A673 (cell line): ENCODE measurements at regions not wholly inside any gene's neighbourhood (a gene's known extent, or its start where the extent isn't known, plus 50 kb on each side); places are given as distances from the start of the nearest gene placed in this dataset.

Experiments
- BruUV-seq: library from RNA; stranded (reverse); fragments of 400-500 nt; replicated peaks from 2 replicates; lab custom pipeline; 2021; lab: Mats Ljungman, UMichigan
- CTCF ChIA-PET: fragments of 300-600 bp; sonication (Branson Sonifier 250); formaldehyde crosslinking; loops from one replicate; lab custom pipeline; 2022; ENCODE audit warnings: antibody characterized with exemption; lab: Charles Lee
- POLR2A ChIA-PET: fragments of 300-600 bp; sonication (Branson Sonifier 250); formaldehyde crosslinking; loops from one replicate; lab custom pipeline; 2022; ENCODE audit warnings: antibody characterized with exemption; ENCODE audit not compliant: low non-redundant PET; lab: Charles Lee
- DNase-seq: peaks from one replicate; pipeline ENCODE4 v3.0.0-alpha.2; 2015; ENCODE audit warnings: low spot score
- H3K27ac ChIP-seq: fragments of 200-600 bp; sonication (generic); 2 replicates; pipeline ENCODE4 v1.5.1; 2016; ENCODE audit warnings: mixed run types, low read depth, mild to moderate bottlenecking, mixed read lengths, antibody characterized with exemption, low read length; ENCODE audit not compliant: poor library complexity, severe bottlenecking
- H3K27me3 ChIP-seq: fragments of 200-600 bp; sonication (generic); replicated peaks from 2 replicates; pipeline ENCODE4 v1.6.1; 2017; ENCODE audit warnings: mixed run types, low read depth, mild to moderate bottlenecking, mixed read lengths, antibody characterized with exemption, low read length; ENCODE audit not compliant: insufficient read depth, poor library complexity
- H3K36me3 ChIP-seq: fragments of 200-600 bp; sonication (generic); 2 replicates; pipeline ENCODE4 v1.6.1; 2016; ENCODE audit warnings: mixed run types, mild to moderate bottlenecking, mixed read lengths, antibody characterized with exemption, low read length; ENCODE audit not compliant: insufficient read depth, poor library complexity, severe bottlenecking
- H3K4me1 ChIP-seq: fragments of 200-600 bp; sonication (generic); 2 replicates; pipeline ENCODE4 v1.6.1; 2017; ENCODE audit warnings: mixed run types, mild to moderate bottlenecking, mixed read lengths, antibody characterized with exemption, low read length; ENCODE audit not compliant: insufficient read depth, poor library complexity, severe bottlenecking
- H3K4me3 ChIP-seq: fragments of 200-600 bp; sonication (generic); 2 replicates; pipeline ENCODE4 v1.5.1; 2016; ENCODE audit warnings: low read depth, mixed run types, mild to moderate bottlenecking, mixed read lengths, low read length; ENCODE audit not compliant: poor library complexity, severe bottlenecking
- H3K9me3 ChIP-seq: fragments of 200-600 bp; sonication (generic); 2 replicates; pipeline ENCODE4 v1.6.1; 2016; ENCODE audit warnings: mixed run types, low read depth, mild to moderate bottlenecking, mixed read lengths, antibody characterized with exemption, low read length; ENCODE audit not compliant: poor library complexity, severe bottlenecking
- EZH2 ChIP-seq: fragments of 200-600 bp; sonication (generic); IDR thresholded peaks from 2 replicates; pipeline ENCODE4 v1.6.1; 2017; ENCODE audit warnings: borderline replicate concordance, low read depth, mild to moderate bottlenecking, mixed read lengths, antibody characterized with exemption, low read length; ENCODE audit not compliant: poor library complexity, severe bottlenecking
- intact Hi-C: fragments of 100-400 bp; cut with micrococcal nuclease; formaldehyde crosslinking; loops from one replicate; pipeline ENCODE4 v1.10.0; 2022; ENCODE audit not compliant: unreplicated experiment
- TF ChIP-seq, protein P1 (sequence below): fragments of 300-800, 200-600 bp; sonication (generic); conservative IDR thresholded peaks from 2 replicates; pipeline ENCODE4 v1.5.1; 2017; ENCODE audit warnings: low read depth, mild to moderate bottlenecking, antibody characterized with exemption, low read length, moderate library complexity, mixed read lengths

GRCh38 chr6:113385020-113385431 is 472.1 kb upstream of the MARCKS start:
- ChIA-PET CTCF (no interaction called here), POLR2A (interaction anchor here (0.6 kb wide), 1 partner anchor 29 kb away, joined by 4 read pairs; no protein-coding TSS in a partner anchor)
- Histone ChIP-seq H3K4me1 (peaks cover 11% of the 10 kb centered on the region), H3K36me3 (no peaks in the 10 kb centered on the region), H3K27me3 (no peaks in the 10 kb centered on the region), H3K27ac (no peak overlapping the region), H3K9me3 (no peaks in the 10 kb centered on the region), H3K4me3 (no peak overlapping the region)
- BruUV-seq: no TSS peak
- TF ChIP-seq EZH2: no peak
- TF ChIP-seq, protein P1, sequence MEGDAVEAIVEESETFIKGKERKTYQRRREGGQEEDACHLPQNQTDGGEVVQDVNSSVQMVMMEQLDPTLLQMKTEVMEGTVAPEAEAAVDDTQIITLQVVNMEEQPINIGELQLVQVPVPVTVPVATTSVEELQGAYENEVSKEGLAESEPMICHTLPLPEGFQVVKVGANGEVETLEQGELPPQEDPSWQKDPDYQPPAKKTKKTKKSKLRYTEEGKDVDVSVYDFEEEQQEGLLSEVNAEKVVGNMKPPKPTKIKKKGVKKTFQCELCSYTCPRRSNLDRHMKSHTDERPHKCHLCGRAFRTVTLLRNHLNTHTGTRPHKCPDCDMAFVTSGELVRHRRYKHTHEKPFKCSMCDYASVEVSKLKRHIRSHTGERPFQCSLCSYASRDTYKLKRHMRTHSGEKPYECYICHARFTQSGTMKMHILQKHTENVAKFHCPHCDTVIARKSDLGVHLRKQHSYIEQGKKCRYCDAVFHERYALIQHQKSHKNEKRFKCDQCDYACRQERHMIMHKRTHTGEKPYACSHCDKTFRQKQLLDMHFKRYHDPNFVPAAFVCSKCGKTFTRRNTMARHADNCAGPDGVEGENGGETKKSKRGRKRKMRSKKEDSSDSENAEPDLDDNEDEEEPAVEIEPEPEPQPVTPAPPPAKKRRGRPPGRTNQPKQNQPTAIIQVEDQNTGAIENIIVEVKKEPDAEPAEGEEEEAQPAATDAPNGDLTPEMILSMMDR: no peak
- intact Hi-C loops: no loop called here
- no peak for DNase-seq

GRCh38 chr6:113388996-113389395 is 468.1 kb upstream of the MARCKS start:
- BruUV-seq: no TSS peak
- ChIA-PET POLR2A (interaction anchor here (0.6 kb wide), 1 partner anchor 317 kb away, joined by 3 read pairs; no protein-coding TSS in a partner anchor), CTCF (no interaction called here)
- Histone ChIP-seq H3K4me1 (no peaks in the 10 kb centered on the region), H3K36me3 (no peaks in the 10 kb centered on the region), H3K9me3 (no peaks in the 10 kb centered on the region), H3K27ac (no peak overlapping the region), H3K27me3 (no peaks in the 10 kb centered on the region), H3K4me3 (no peak overlapping the region)
- DNase-seq: no peak
- TF ChIP-seq, protein P1: no peak
- no peak for TF ChIP-seq EZH2
- intact Hi-C loops: no loop called here

DNA sequence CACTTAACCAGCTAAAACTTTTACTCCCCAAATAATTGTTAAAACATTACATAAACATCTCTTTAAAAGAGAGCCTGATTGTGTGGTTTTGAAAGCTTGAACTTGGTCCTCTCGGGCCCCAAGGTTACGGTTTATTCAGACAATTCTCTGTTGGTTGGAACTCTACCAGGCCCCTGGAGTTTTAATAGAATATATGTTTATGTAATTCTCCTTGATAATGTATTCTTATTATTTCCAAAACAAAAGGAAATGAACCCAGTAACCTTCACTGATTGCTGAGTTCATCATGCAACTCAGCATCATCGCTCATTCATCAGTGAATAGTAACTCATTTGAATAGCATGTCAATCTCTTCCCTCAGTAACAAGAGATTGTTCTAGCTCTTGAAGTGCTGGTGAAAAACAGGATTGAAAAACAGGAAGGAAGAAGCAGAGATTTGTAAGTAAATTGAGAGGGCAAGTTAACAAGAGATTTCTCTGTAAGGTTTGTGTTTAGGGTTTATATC is 464.5 kb upstream of the MARCKS start:
- no peak for DNase-seq
- no peaks in the 10 kb centered on the region for H3K36me3 ChIP-seq
- ChIA-PET CTCF (no interaction called here), POLR2A (no interaction called here)
- intact Hi-C loops: loop anchor here (10.0 kb wide), 1 partner anchor 382 kb away; no protein-coding TSS in a partner anchor
- H3K27me3 ChIP-seq: no peaks in the 10 kb centered on the region
- no peaks in the 10 kb centered on the region for H3K9me3 ChIP-seq
- H3K4me1 ChIP-seq: peaks cover 5% of the 10 kb centered on the region
- H3K27ac ChIP-seq: no peak overlapping the region
- TF ChIP-seq, protein P1: no peak
- no peak for TF ChIP-seq EZH2
- H3K4me3 ChIP-seq: no peak overlapping the region
- BruUV-seq: no TSS peak
